MG63 (cell line): ENCODE measurements at regions not wholly inside any gene's neighbourhood (a gene's known extent, or its start where the extent isn't known, plus 50 kb on each side); places are given as distances from the start of the nearest gene placed in this dataset.
"Not testable (repeated sequence)": the region's sequence is repeated elsewhere in the genome, so short reads cannot be mapped to it uniquely, and the experiment has no call there.

Experiments used
- DNase-seq: peaks from one replicate; pipeline ENCODE4 v3.0.0-alpha.2; 2020
- H3K27me3 ChIP-seq: fragments of 250-450 bp; sonication (Bioruptor Pico); 2 replicates; pipeline ENCODE4 v1.5.1; 2020; ENCODE audit warnings: mild to moderate bottlenecking, moderate library complexity
- H3K36me3 ChIP-seq: fragments of 250-450 bp; sonication (Bioruptor Pico); 2 replicates; pipeline ENCODE4 v1.5.1; 2020; ENCODE audit warnings: mild to moderate bottlenecking, moderate library complexity
- H3K4me3 ChIP-seq: fragments of 250-450 bp; sonication (Bioruptor Pico); 2 replicates; pipeline ENCODE4 v1.5.1; 2020; ENCODE audit warnings: mild to moderate bottlenecking, moderate library complexity
- H3K9me3 ChIP-seq: fragments of 250-450 bp; sonication (Bioruptor Pico); 2 replicates; pipeline ENCODE4 v1.5.1; 2020; ENCODE audit warnings: mild to moderate bottlenecking, moderate library complexity

DNA sequence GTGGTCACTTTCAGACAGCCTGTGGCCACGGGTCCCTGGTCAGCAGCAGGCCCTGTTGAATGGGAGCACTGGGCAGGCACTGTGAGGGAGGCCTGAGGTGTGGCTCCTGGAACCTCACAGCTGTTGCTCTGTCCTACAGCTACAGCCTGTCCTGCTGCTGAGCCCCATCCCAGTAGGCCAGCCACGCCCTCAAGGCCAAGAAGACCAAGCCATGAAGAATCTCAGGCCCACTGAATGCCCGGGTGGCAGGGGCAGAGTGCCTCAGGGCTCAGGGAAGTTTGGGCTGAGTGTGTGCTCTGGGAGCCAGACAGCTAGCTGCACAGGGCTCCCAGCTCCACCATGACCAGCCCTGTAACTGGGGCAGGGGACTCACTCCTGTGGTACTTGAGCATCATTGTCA is 363.5 kb upstream of the NUPR2 start:
- no peaks in the 10 kb centered on the region; the same call in 1 of the 2 replicates for H3K9me3 ChIP-seq
- DNase-seq: no peak
- H3K4me3 ChIP-seq: no peak overlapping the region
- no peaks in the 10 kb centered on the region for H3K27me3 ChIP-seq
- H3K36me3 ChIP-seq: no peaks in the 10 kb centered on the region

DNA sequence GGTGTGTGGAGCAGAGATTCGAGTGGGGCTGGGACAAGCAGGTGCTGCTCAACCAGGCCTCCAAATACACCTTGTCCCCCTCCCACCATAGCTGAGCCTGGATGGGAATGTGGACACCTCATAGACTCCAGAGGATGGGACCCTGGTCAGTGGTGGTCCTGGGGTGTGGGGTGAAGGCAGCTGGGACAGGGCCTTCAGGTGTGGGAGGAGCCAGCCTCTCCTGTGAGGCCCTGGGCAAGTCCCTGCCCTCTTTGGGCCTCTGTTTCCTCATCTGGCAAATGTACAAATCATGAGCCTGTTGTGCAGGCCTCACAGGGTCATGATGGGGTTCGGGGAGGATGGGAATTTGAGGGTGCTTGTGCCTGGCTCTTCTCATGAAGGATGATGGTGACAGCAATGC is 362.9 kb upstream of the NUPR2 start:
- Histone ChIP-seq H3K36me3 (no peaks in the 10 kb centered on the region), H3K4me3 (no peak overlapping the region), H3K27me3 (no peaks in the 10 kb centered on the region), H3K9me3 (no peaks in the 10 kb centered on the region; the same call in 1 of the 2 replicates)
- no peak for DNase-seq

DNA sequence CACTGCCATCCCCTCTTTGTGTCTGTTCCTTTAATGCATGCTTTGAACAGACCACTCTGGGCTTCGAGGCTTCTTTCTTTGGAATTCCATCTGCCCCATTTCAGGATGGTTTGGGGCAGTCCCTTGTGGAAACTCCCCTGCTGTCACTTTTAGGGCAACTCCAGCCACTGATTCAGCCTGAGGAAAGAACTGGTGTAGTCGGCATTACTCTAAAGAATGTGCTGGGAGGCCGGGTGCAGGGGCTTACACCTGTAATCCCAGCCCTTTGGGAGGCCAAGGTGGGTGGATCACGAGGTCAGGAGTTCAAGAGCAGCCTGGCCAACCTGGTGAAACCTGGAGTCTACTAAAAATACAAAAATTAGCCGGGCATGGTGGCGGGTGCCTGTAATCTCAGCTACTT is 358.1 kb upstream of the NUPR2 start:
- Histone ChIP-seq H3K9me3 (no peaks in the 10 kb centered on the region), H3K4me3 (no peak overlapping the region), H3K27me3 (no peaks in the 10 kb centered on the region), H3K36me3 (no peaks in the 10 kb centered on the region)
- DNase-seq: no peak

DNA sequence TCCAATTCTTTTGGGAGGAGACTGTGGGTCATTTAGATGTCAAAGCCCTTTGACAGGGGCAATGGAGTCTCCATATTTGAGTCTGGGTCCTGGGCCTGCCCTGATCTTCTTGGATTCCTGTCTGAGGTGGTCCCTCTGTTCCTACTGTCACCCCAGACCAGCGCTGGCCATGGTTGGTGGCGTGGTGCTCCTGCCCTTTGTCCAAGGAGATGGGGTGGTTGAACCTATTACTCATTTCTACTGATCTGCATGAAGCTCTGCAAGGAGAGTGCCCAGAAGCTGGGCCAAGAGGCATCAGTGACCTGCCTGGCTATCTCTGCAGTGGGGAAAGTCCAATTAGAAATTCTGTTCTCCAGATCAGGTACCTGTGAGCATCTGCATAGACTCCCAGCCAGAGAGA is 355.6 kb upstream of the NUPR2 start:
- peaks cover 10% of the 10 kb centered on the region; the same call in 1 of the 2 replicates for H3K9me3 ChIP-seq
- no peaks in the 10 kb centered on the region for H3K27me3 ChIP-seq
- H3K36me3 ChIP-seq: no peaks in the 10 kb centered on the region
- no peak for DNase-seq
- H3K4me3 ChIP-seq: no peak overlapping the region

DNA sequence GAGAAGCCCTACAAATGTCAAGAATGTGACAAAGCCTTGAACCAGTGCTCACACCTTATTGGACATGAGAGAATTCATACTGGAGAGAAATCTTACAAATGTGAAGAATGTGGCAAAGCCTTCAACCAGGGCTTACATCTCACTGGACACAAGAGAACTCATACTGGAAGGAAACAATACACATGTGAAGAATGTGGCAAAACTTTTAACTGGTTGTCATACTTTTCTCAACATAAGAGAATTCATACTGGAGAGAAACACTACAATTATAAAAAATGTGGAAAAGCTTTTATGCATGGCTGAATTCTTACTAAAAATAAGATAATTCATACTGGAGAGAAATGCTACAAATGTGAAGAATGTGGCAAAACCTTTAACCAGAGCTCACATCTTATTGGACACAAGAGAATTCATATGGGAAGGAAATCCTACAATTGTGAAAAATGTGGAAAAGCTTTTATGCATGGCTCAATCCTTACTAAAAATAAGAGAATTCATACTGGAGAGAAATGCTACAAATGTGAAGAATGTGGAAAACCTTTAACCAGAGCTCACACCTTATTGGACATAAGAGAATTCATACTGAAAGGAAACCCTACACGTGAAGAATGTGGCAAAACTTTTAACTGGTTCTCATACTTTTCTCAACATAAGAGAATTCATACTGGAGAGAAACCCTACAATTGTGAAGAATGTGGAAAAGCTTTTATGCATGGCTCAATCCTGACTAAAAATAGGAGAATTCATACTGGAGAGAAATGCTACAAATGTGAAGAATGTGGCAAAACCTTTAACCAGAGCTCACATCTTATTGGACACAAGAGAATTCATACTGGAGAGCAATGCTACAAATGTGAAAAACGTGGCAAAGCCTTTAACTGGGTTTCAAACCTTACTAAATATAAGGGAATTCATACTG is 350.6 kb upstream of the NUPR2 start:
- not testable (repeated sequence) for H3K27me3 ChIP-seq

DNA sequence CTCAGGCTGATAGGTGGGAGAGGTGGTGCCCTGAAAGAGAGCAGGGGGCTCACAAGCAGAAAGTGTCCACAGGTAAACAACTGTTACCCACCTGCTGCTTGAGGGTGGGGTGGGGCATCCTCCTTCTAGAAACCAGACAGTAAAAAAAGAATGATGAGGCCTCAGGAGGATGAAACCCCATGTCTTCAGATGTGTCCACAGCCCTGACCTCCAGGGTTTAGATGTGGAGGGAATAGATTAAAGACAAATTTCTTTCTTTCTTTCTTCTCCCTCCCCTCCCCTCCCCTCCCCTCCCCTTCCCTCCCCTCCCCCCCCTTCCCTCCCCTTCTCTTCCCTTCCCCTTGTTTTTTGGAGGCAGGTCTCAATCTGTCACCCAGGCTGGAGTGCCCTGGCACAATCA is 333.5 kb upstream of the NUPR2 start:
- Histone ChIP-seq H3K27me3 (no peaks in the 10 kb centered on the region), H3K9me3 (no peaks in the 10 kb centered on the region), H3K4me3 (no peak overlapping the region), H3K36me3 (no peaks in the 10 kb centered on the region)
- no peak for DNase-seq

More for the DNA sequence above, 350.6 kb upstream of the NUPR2 start:
- H3K9me3 ChIP-seq: peaks cover 26% of the 10 kb centered on the region
- not testable (repeated sequence) for DNase-seq, H3K4me3 ChIP-seq, H3K36me3 ChIP-seq

DNA sequence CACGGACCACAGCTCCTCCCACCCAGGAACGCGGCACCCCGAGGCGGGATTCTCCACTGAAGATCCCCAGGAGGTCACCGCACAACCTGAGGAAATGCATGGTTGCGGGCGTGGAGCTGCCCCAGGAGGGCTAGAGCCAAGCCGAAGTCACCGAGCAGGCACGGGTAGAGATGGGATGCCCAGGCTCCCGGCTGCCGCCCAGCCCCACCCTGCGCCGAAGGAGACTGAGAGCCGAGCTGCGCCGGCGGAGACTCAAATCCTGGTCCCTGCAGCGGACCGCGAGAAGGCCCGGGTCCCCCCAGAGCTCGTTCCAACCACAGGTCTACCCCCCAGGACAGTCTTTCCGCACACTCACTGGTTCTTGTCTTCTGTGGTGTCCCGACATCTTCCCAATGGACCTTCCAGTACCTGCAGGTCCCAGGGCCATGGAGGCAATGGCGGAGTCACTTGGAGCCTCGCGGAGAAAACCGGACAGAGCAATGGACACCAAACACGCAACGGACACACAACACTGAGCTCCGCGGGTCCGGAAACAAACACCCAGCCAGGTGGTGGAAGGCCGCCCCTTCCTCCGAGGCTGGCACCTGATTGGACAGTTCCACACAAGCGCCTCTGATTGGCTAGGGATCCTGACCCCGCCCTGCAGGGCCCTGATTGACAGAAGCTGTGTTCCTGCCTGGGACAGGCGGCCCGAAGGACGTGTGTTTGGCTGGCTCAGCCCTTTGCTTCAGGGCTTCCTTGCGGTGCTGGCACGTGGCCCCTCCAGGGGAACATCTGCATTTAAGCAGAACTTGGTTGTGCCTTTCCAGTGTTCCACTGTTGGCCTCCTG is 331.9 kb upstream of the NUPR2 start:
- Histone ChIP-seq H3K27me3 (no peaks in the 10 kb centered on the region), H3K36me3 (no peaks in the 10 kb centered on the region), H3K9me3 (peaks cover 2% of the 10 kb centered on the region), H3K4me3 (no peak overlapping the region)
- DNase-seq: no peak

DNA sequence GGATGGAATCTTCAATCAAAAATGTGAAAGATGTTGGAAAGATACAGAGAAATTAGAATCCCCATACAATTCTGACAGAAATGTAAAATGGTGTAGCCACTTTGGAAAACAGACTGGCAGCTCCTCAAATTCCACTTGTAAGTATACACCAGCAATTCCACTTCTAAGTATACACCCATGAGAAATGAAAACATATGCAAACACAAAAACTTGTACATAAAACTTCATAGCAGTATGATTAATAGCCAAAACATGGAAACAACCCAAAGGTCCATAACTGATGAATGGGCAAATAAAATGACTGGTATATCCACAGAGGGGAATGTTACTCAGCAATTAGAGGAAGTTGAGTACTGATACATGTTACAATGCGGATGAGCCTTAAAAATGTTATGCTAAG is 304.3 kb upstream of the NUPR2 start:
- not testable (repeated sequence) for DNase-seq, H3K4me3 ChIP-seq, H3K36me3 ChIP-seq, H3K27me3 ChIP-seq, H3K9me3 ChIP-seq

DNA sequence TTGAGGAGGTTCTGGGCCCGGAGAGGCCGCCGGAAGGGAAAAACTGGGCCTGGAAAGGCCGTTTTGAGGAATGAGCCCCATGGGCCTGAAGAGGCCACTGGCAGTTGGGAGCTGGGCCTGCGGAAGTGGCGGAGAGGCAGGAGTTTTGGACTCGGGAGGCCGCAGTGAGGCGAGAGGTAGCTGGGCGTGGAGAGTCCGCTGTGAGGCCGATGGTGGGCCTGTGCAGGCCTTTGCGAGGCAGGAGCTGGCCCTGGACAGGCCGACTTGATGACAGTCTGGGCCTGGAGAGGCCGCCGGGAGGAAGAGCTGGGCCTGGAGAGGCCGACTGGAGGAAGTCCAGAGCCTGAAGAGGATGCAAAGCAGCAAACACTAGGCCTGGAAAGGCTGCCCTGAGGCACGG is 259.0 kb upstream of the NUPR2 start:
- Histone ChIP-seq H3K4me3 (no peak overlapping the region), H3K9me3 (no peaks in the 10 kb centered on the region), H3K36me3 (no peaks in the 10 kb centered on the region), H3K27me3 (no peaks in the 10 kb centered on the region)
- DNase-seq: no peak

DNA sequence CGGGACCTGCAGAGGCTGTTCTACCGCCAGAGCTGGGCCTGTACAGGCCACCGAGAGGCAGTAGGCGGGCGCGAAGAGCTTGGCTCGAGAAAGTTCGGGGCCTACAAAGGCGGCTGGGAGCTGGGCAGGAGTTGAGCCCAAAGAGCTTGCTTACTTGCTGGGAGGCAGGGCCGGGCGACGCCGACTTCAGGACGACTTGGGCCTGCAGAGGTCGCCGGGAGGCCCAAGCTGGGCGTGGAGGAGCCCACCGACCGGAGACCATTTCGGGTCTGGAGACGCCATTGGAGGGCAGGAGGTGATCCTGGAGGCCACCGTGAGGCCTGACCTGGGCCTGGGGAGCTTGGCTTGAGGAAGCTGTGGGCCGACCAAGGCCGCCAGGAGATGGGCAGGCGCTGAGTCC is 258.4 kb upstream of the NUPR2 start:
- not testable (repeated sequence) for H3K9me3 ChIP-seq, H3K36me3 ChIP-seq, H3K27me3 ChIP-seq, DNase-seq, H3K4me3 ChIP-seq

DNA sequence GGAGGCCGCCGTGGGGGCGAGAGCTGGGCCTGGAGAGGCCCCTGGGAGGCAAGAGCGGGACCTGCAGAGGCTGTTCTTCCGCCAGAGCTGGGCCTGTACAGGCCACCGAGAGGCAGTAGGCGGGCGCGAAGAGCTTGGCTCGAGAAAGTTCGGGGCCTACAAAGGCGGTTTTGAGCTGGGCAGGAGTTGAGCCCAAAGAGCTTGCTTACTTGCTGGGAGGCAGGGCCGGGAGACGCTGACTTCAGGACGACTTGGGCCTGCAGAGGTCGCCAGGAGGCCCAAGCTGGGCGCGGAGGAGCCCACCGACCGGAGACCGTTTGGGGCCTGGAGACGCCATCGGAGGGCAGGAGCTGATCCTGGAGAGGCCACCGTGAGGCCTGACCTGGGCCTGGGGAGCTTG is 257.1 kb upstream of the NUPR2 start:
- not testable (repeated sequence) for H3K36me3 ChIP-seq, H3K9me3 ChIP-seq, H3K4me3 ChIP-seq, H3K27me3 ChIP-seq
- DNase-seq: peak; percentile 62

DNA sequence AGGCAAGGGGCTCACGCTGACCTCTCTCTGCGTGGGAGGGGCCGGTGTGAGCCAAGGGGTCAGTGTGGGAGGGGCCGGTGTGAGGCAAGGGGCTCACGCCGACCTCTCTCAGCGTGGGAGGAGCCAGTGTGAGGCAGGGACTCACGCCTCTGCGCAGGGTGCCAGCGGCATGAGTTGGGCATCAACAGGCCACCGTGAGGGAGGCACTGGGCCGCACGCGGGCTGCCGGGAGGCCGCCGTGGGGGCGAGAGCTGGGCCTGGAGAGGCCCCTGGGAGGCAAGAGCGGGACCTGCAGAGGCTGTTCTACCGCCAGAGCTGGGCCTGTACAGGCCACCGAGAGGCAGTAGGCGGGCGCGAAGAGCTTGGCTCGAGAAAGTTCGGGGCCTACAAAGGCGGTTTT is 255.6 kb upstream of the NUPR2 start:
- not testable (repeated sequence) for H3K9me3 ChIP-seq, DNase-seq, H3K27me3 ChIP-seq, H3K36me3 ChIP-seq, H3K4me3 ChIP-seq

DNA sequence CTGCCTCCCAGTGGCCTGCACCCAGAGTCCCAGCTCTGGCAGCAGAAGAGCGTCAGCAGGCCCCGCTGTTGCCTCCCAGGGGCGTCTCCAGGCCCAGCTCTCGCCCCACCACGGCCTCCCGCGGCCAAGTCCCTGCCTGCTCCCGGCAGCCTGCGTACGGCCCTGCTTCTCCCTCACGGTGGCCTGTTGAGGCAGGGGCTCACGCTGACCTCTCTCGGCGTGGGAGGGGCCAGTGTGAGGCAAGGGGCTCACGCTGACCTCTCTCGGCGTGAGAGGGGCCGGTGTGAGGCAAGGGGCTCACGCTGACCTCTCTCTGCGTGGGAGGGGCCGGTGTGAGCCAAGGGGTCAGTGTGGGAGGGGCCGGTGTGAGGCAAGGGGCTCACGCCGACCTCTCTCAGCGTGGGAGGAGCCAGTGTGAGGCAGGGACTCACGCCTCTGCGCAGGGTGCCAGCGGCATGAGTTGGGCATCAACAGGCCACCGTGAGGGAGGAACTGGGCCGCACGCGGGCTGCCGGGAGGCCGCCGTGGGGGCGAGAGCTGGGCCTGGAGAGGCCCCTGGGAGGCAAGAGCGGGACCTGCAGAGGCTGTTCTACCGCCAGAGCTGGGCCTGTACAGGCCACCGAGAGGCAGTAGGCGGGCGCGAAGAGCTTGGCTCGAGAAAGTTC is 254.1 kb upstream of the NUPR2 start:
- not testable (repeated sequence) for H3K27me3 ChIP-seq, H3K9me3 ChIP-seq, H3K36me3 ChIP-seq, H3K4me3 ChIP-seq, DNase-seq

DNA sequence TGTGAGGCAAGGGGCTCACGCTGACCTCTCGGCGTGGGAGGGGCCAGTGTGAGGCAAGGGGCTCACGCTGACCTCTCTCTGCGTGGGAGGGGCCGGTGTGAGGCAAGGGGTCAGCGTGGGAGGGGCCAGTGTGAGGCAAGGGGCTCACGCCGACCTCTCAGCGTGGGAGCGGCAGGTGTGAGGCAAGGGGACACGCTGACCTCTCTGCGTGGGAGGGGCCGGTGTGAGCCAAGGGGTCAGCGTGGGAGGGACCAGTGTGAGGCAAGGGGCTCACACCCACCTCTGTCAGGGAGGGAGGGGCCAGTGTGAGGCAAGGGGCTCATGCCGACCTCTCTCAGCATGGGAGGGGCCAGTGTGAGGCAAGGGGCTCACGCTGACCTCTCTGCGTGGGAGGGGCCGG is 251.7 kb upstream of the NUPR2 start:
- H3K36me3 ChIP-seq, H3K4me3 ChIP-seq, H3K9me3 ChIP-seq, DNase-seq, H3K27me3 ChIP-seq: not testable (repeated sequence)

DNA sequence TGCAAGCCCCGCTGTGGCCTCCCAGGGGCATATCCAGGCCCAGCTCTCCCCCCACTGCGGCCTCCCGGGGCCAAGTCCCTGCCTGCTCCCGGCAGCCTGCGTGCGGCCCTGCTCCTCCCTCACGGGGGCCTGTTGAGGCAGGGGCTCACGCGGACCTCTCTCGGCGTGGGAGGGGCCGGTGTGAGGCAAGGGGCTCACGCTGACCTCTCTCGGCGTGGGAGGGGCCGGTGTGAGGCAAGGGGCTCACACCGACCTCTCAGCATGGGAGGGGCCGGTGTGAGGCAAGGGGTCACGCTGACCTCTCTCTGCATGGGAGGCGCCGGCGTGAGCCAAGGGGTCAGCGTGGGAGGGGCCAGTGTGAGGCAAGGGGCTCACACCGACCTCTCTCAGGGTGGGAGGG is 251.2 kb upstream of the NUPR2 start:
- H3K36me3 ChIP-seq, H3K27me3 ChIP-seq, H3K9me3 ChIP-seq, H3K4me3 ChIP-seq, DNase-seq: not testable (repeated sequence)

DNA sequence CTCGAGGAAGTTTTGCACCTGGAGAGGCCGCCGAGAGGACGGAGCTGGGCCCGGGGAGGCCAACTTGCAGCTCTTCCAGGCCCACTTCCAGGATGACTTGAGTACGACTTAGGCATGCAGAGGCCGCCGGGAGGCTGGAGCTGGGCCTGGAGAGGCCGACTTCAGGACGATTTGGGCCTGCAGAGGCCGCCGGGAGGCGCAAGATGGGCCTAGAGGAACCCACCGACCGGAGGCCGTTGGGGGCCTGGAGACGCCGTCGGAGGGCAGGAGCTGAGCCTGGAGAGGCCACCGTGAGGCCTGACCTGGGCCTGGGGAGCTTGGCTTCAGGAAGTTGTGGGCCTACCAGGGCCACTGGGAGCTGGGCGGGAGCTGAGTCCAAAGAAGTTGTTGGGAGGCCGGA is 250.5 kb upstream of the NUPR2 start:
- not testable (repeated sequence) for H3K4me3 ChIP-seq, DNase-seq, H3K36me3 ChIP-seq, H3K9me3 ChIP-seq, H3K27me3 ChIP-seq

DNA sequence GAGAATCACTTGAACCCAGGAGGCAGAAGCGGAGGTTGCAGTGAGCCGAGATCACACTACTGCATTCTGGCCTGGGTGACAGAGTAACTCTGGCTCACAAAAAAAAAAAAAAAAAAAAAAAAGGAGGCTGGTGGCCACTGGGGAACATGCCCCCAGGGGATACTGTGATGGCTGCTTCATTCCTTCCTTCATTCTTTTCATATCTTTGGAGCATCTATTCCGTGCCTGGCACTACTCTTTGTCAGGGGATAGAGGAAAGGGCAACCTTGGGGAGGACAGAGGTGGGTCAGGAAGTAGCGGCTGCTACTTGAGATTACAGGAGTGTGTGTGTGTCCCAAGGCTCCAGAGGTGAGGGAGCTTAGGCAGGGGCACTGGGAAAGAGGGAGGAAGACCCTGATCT is 236.4 kb upstream of the NUPR2 start:
- not testable (repeated sequence) for H3K4me3 ChIP-seq, DNase-seq

More for the DNA sequence above, 236.4 kb upstream of the NUPR2 start:
- not testable (repeated sequence) for H3K9me3 ChIP-seq, H3K36me3 ChIP-seq, H3K27me3 ChIP-seq
